Ammon's horn (tissue), 1 donor: ENCODE measurements at regions not wholly inside any gene's neighbourhood (a gene's known extent, or its start where the extent isn't known, plus 50 kb on each side); places are given as distances from the start of the nearest gene placed in this dataset.
"Not testable (repeated sequence)": the region's sequence is repeated elsewhere in the genome, so short reads cannot be mapped to it uniquely, and the experiment has no call there.

ENCODE experiments used
- DNase-seq: peaks from one replicate; pipeline ENCODE4 v3.0.0-alpha.2; 2016; ENCODE audit warnings: low spot score

- no peak for DNase-seq
Observed at GRCh38 chr5:158264264-158264663, 405.3 kb upstream of the CLINT1 start.

- DNase-seq: no peak
Observed at GRCh38 chr5:158261674-158262367, 402.9 kb upstream of the CLINT1 start.

- DNase-seq: no peak
Observed at GRCh38 chr5:158256096-158256495, 397.2 kb upstream of the CLINT1 start.

GRCh38 chr5:158255609-158256008 is 396.7 kb upstream of the CLINT1 start:
- no peak for DNase-seq

- DNase-seq: no peak
Observed at GRCh38 chr5:158246661-158247060, 387.7 kb upstream of the CLINT1 start.

- no peak for DNase-seq
Observed at GRCh38 chr5:158245513-158245912, 386.6 kb upstream of the CLINT1 start.

- no peak for DNase-seq
Observed at GRCh38 chr5:158244882-158245281, 385.9 kb upstream of the CLINT1 start.

- DNase-seq: no peak
Observed at GRCh38 chr5:158236511-158237335, 377.8 kb upstream of the CLINT1 start.

- no peak for DNase-seq
Observed at GRCh38 chr5:158235159-158235547, 376.2 kb upstream of the CLINT1 start.

GRCh38 chr5:158234323-158235158 is 375.6 kb upstream of the CLINT1 start:
- no peak for DNase-seq

GRCh38 chr5:158233735-158234322 is 374.9 kb upstream of the CLINT1 start:
- DNase-seq: no peak

- DNase-seq: not testable (repeated sequence)
Observed at GRCh38 chr5:158227314-158227713, 368.4 kb upstream of the CLINT1 start.

- DNase-seq: no peak
Observed at GRCh38 chr5:158226496-158226895, 367.6 kb upstream of the CLINT1 start.

GRCh38 chr5:158224253-158224652 is 365.3 kb upstream of the CLINT1 start:
- DNase-seq: peak; percentile 23

GRCh38 chr5:158223054-158223600 is 364.2 kb upstream of the CLINT1 start:
- no peak for DNase-seq

- DNase-seq: peak; percentile 14
Observed at GRCh38 chr5:158212917-158213316, 354.0 kb upstream of the CLINT1 start.

GRCh38 chr5:158212237-158212636 is 353.3 kb upstream of the CLINT1 start:
- no peak for DNase-seq

- DNase-seq: no peak
Observed at GRCh38 chr5:158209219-158209908, 350.4 kb upstream of the CLINT1 start.

- no peak for DNase-seq
Observed at GRCh38 chr5:158207733-158208132, 348.8 kb upstream of the CLINT1 start.

GRCh38 chr5:158205992-158206391 is 347.0 kb upstream of the CLINT1 start:
- no peak for DNase-seq

- DNase-seq: peak; percentile 70
Observed at GRCh38 chr5:158203261-158203660, 344.3 kb upstream of the CLINT1 start.
